DMS79 (cell line): ENCODE measurements at regions not wholly inside any gene's neighbourhood (a gene's known extent, or its start where the extent isn't known, plus 50 kb on each side); places are given as distances from the start of the nearest gene placed in this dataset.

ENCODE experiments used
- DNase-seq: peaks from one replicate; lab custom pipeline; 2025; lab: John Stamatoyannopoulos, UW

DNA sequence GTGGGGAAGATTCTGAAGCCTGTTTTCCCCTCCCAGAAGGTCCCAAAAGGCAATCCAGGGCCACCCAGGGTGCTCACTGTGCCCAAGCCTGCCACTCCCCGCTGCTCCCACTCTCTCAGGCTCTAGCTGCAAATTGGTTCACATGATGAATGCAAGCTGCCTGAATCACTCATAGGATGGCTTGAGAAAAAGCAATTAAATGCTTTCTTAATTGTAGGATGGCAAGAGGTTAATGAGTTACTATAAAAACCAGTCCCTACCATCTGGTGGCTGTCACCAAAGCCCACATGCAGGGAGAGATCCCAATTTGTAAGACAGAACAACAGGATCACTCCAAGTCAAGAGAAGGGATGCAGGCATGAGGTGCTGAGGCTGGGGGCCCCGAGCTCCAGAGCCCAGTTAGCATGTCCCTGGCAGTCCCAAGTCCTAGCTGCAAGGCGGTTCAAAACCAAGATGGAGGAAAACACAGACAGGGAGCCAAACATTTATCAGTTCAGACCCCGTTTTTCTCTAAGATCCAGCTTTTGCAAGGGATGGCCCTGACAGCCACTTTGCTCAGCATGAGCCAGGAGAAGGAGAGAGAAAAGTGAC lies 207.1 kb downstream of the UACA start:
- no peak for DNase-seq

DNA sequence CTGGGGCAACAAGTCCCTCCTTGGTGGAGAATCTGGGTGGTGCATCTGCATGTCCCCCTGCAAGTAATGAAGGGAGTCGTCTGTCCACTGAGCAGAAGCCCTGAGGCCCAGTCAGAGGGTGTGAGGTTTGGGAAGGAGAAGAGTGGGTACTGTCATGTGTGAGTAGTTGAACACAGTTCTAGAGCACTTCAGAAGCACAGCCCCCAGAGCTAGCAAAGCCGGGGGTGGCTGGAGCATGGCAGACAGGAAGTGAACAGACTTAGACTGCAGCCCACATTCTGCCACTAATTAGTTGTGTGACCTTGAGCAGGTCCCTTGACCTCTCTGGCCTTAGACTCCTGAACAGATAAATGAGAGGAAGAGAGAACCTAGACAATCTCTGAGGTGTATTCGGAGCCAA lies 207.6 kb downstream of the UACA start:
- DNase-seq, result no peak

DNA sequence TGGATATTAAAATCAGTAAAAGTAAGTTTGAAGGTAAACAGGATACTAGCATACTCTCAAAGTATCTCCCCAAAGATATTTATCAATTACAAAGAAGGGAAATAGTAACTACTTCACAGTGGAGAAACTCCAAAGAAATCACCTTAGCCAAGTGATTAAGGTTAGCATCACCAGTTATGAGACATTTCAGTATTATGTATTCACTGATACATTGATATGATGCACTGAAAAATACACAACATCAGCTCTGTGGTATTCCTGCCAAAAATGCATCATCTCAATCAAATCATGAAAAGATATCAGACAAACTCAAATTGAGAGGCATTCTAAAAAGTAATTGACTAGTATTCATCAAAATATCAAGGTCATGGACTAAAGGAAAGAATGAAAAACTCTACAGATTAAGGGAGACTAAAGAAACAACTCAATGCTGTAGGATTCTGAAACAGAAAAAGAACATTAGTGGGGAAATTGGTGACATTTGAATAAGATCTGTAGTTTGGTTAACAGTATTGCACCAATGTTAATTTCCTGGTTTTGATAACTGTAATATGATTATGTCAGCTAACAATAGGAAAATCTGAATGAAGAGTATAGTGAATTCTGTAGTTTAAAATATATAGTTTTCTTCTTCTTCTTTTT lies 215.4 kb downstream of the UACA start:
- no peak for DNase-seq

DNA sequence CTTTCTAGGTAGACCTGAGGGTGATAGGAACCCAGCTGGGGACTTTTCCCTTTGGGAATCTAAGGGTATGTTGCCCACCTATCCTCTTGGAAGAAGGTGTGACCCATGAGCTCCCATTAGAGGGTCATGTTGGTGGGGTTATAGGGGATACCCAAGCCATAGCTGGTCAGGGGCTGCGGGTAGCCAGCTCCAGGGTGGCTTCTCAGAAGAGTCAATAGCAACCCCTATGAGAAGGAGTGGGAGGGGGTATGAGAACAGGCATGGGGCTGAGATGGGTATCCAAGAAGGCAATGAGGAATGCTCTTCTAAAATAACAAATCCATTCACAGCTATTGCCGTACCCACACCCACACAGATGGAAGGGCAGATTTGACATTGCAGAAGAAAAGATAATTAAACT lies 217.8 kb downstream of the UACA start:
- no peak for DNase-seq

GRCh38 chr15:70541511-70541910 lies 221.8 kb downstream of the UACA start:
- DNase-seq, result no peak

DNA sequence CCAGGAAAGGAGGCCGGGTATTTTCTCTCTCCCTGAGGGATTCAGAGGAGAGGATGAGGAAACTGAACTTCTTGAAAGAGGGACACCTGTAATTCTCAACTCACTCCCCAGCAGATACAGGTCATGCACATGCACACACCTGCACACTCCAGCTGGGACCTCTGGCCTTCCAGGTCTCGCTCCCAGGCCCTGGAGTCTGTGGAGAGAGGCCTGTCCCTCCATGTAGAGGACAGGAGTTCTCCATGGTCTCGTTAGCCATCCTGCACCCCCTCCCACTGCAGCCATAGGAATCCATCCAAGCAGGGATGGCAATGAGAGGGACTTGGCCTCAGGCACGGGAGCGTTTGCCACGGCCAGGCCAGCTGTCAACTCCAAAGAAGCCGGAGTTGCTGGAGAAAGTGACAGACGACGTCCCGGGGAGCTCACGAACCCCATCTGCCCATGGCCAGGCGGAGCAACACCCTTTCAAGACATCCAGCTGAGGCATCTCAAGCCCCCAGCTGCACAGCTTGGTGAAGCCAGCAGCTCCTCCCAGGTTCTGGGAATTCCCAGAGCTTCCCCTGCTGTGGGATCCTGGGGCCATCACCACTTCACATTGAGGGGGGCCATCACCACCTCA lies 223.3 kb downstream of the UACA start:
- DNase-seq, result no peak

GRCh38 chr15:70539409-70539808 lies 223.9 kb downstream of the UACA start:
- DNase-seq, result no peak

- DNase-seq, result no peak
Observed at GRCh38 chr15:70538278-70538677, 225.1 kb downstream of the UACA start.

DNA sequence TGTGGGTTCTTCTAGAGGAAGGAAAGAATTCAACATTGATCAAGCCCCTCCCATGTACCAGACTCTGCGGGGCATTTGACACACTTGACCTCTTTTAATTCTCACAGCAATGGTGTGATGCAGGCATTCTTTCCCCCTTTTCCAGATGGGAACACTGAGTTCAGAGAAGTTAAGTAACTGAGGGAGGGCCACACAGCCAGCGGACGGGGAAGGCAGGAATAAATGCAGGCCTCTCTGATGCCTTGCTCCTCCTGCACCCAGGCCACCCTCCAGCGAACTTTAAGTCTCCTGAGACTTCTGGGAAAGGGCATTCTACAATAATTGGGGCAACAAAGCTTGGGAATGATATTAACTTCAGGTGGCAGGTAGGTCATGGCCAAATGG lies 227.4 kb downstream of the UACA start:
- DNase-seq, result no peak

DNA sequence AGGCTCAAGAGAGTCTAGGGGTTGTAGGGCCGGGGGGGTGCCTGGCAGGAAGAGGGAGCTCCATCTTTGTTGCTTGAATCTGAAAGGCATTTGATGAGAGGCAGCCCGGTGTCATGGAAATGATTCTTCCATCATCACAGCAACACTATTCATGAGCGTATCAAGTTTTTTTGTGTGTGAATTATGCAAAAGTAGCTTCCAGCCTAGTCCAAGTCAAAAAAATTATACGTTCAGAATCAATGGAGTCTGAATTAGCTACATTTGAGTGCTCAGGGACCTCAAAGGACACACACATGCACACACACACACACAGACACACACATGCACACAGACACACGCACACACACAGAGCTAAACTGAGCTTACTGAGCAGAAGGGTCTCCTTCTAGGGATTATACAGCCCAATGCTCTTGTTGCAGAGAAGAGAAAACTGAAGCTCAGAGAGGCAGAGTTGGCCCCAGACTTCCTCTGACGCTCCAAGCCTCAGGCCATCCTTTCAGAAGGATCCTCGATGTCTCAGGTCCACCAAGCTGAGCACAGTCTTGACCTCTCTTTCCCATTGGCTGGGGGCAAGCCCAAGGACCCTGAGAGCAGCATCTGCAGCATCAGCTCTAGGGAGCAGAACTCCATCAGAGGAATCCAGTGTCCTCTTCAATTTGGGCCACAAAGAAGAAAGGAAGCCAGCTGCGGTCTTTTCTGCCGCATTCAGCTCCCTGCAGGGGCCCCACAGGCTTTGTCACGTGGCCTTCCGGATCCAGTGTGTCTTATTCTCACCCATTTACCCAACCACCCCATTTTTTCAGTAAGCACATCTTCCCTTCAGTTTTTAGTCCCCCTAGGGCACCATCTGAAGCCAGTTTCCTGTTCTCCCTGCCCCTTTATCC lies 228.0 kb downstream of the UACA start:
- DNase-seq, result no peak

- DNase-seq, result no peak
Observed at GRCh38 chr15:70533931-70534742, 229.2 kb downstream of the UACA start.

GRCh38 chr15:70532531-70533186 lies 230.7 kb downstream of the UACA start:
- no peak for DNase-seq

DNA sequence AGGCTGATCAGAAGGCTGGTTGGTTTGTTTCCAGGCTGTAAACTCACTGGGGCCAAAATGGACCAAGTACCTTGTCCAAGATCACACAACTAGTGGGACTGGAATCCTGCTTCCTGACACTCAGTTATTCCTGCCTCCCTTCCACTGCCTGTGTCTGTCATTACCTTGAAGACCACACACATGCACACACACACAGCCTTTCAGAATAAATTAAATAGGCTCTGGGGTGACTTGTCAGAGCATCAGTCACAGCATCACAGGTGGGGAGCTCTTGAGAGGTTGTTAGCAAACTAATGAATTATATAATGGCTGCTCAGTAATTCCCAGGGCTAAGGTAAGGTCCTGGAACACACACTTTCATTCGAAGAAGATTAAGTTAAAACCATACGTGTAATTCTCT lies 231.8 kb downstream of the UACA start:
- DNase-seq, result no peak

- DNase-seq, result no peak
Observed at GRCh38 chr15:70530906-70531305, 232.5 kb downstream of the UACA start.

- DNase-seq, result no peak
Observed at GRCh38 chr15:70530503-70530902, 232.9 kb downstream of the UACA start.

DNA sequence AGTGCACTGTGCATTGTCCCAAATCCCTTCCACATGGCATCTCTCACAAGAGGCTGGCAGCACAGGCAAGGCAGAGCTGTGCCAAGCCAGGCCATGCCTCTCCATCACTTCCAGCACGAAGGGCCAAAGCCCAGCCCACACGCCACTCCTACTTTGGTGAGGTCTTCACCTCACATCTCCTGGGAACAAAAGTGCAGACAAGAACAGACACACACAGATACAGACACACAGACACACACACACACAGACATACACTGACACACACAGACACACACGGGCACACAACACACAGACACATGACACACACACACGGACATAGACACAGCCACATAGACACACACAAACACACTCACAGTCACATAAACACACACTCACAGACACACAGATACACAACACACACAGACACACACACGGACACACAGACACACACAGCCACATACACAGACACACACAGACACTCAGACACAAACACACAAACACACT lies 233.3 kb downstream of the UACA start:
- DNase-seq, result no peak

DNA sequence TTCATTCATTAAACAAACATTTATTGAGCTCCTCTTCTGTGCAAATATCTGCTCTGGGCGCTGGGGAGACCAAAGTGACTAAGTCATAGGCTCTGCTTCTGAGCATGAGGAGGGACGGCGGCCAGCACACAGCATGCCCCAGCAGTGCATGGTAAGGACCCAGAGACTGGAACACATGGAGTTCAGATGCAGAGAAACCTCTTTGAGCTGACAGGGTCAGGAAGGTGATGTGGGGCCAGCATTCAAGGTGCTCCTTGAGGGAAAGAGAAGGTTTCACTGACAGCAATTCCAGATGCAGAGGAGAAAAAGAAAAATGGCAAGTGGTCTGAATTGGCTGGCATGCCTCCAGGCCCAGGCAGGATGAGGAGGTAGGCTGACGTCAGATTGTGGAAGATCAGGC lies 234.5 kb downstream of the UACA start:
- no peak for DNase-seq

GRCh38 chr15:70528270-70528706 lies 235.1 kb downstream of the UACA start:
- peak; percentile 66 for DNase-seq

DNA sequence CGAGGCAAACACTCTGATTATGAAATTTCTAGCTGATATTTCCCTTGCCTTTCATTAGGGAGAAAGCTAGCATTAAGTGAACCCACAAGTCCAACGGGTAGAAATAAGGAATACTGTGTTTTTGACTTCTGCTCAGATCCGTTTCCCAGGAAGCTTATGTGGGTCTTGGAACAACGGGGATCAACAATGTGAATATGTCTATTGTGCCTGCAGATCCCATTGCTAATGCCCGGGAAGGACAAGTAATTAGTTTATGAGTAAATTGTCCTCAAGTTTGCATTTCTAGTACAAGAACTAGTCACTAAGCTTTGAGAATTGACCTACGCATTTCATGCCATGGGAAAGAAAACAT lies 236.4 kb downstream of the UACA start:
- no peak for DNase-seq

GRCh38 chr15:70526221-70526973 lies 237.0 kb downstream of the UACA start:
- DNase-seq, result peak; percentile 70

DNA sequence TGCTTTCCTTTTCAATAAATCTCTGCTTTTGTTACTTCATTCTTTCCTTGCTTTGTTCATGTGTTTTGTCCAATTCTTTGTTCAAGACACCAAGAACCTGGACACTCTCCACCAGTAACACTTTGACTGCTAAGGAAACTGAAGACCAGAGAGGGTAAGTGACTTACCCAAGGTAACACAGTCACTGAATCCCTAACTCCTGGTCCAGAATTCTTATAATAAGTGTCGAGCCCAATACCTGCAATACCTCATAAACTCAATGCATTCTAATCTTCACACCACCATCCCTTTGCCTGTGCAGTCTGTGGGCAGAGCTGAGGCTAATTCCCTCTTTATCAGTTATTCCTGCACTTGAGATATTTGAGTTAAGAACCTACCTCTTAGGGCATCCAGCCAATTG lies 237.8 kb downstream of the UACA start:
- DNase-seq, result no peak
